ENCODE measurements at regions not wholly inside any gene's neighbourhood (a gene's known extent, or its start where the extent isn't known, plus 50 kb on each side); places are given as distances from the start of the nearest gene placed in this dataset.

- no peak overlapping the region for H3K27ac ChIP-seq
- TF ChIP-seq CTCF (conservative IDR thresholded peaks at IDR 0.05): no peak
These were observed 246.7 kb upstream of the KCNH8 start for GRCh38 chr3:18901571-18901970.

- TF ChIP-seq CTCF (conservative IDR thresholded peaks at IDR 0.05): no peak
- no peak overlapping the region for H3K27ac ChIP-seq
These were observed 247.3 kb upstream of the KCNH8 start for GRCh38 chr3:18900994-18901393.

GRCh38 chr3:18898911-18899310 lies 249.4 kb upstream of the KCNH8 start:
- TF ChIP-seq CTCF (conservative IDR thresholded peaks at IDR 0.05): no peak
- no peak overlapping the region for H3K27ac ChIP-seq

- no peak overlapping the region for H3K27ac ChIP-seq
- TF ChIP-seq CTCF (conservative IDR thresholded peaks at IDR 0.05): no peak
These were observed 255.6 kb upstream of the KCNH8 start for GRCh38 chr3:18892756-18893155.

- no peak for TF ChIP-seq CTCF (conservative IDR thresholded peaks at IDR 0.05)
- no peak overlapping the region for H3K27ac ChIP-seq
These were observed 256.3 kb upstream of the KCNH8 start for GRCh38 chr3:18892047-18892446.

- no peak for TF ChIP-seq CTCF (conservative IDR thresholded peaks at IDR 0.05)
- no peak overlapping the region for H3K27ac ChIP-seq
These were observed 256.7 kb upstream of the KCNH8 start for GRCh38 chr3:18891641-18892040.

GRCh38 chr3:18890449-18890848 lies 257.9 kb upstream of the KCNH8 start:
- no peak for TF ChIP-seq CTCF (conservative IDR thresholded peaks at IDR 0.05)

GRCh38 chr3:18888819-18889218 lies 259.5 kb upstream of the KCNH8 start:
- no peak overlapping the region for H3K27ac ChIP-seq
- TF ChIP-seq CTCF (conservative IDR thresholded peaks at IDR 0.05): no peak

More at GRCh38 chr3:18890449-18890848, 257.9 kb upstream of the KCNH8 start:
- no peak overlapping the region for H3K27ac ChIP-seq

All from VCaP (cell line).